Stomach (tissue), 4 donors: ENCODE measurements at regions not wholly inside any gene's neighbourhood (a gene's known extent, or its start where the extent isn't known, plus 50 kb on each side); places are given as distances from the start of the nearest gene placed in this dataset.

Source experiments
- POLR2A ChIP-seq, 4 donors: fragments of 450-650 bp; IDR thresholded peaks; one replicate each; pipeline ENCODE4 v1.6.1; 2016; ENCODE audit warnings: antibody characterized with exemption in 4 of 4, control low read depth in 2 of 4, mild to moderate bottlenecking in 1 of 4, moderate library complexity in 1 of 4
- TF ChIP-seq, protein P1 (sequence below), 7 experiments: fragments of 450-650 bp in 4 of 7; fragments of 200-600 bp in 3 of 7; sonication (generic) in 3 of 7; IDR thresholded peaks; one replicate each; pipeline ENCODE4 v1.5.1; 2016 to 2019; ENCODE audit warnings: antibody characterized with exemption in 7 of 7, control low read depth in 2 of 7, mild to moderate bottlenecking in 1 of 7

DNA sequence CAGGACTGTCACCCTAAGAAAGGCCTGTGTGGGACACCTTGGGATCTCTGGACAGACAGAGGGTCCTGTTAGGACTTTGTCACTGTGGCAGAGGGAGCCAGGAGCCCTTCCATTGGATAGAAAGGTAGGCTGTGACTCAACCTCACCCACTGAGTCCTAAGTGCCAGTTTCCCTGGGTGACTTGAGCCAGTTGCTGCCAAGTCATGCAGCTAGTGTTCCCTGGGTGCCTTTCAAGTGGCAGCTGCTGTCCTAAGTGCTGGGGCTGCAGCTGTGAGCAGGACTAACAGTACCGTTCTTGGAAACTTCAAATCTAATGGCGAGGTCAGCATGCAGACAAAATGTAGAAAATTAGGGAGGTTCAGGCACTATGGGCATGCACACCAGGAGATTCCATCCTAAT, 393.7 kb downstream of the TMEM135 start:
- TF ChIP-seq, protein P1, sequence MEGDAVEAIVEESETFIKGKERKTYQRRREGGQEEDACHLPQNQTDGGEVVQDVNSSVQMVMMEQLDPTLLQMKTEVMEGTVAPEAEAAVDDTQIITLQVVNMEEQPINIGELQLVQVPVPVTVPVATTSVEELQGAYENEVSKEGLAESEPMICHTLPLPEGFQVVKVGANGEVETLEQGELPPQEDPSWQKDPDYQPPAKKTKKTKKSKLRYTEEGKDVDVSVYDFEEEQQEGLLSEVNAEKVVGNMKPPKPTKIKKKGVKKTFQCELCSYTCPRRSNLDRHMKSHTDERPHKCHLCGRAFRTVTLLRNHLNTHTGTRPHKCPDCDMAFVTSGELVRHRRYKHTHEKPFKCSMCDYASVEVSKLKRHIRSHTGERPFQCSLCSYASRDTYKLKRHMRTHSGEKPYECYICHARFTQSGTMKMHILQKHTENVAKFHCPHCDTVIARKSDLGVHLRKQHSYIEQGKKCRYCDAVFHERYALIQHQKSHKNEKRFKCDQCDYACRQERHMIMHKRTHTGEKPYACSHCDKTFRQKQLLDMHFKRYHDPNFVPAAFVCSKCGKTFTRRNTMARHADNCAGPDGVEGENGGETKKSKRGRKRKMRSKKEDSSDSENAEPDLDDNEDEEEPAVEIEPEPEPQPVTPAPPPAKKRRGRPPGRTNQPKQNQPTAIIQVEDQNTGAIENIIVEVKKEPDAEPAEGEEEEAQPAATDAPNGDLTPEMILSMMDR (IDR thresholded peaks at IDR 0.05), result no peak
- TF ChIP-seq POLR2A (IDR thresholded peaks at IDR 0.05), result no peak
